ENCODE measurements at regions not wholly inside any gene's neighbourhood (a gene's known extent, or its start where the extent isn't known, plus 50 kb on each side); places are given as distances from the start of the nearest gene placed in this dataset.

GRCh38 chr2:20130160-20130560 lies 78.7 kb upstream of the LAPTM4A start:
- no peaks in the 10 kb centered on the region for H3K36me3 ChIP-seq (ENCODE audit: control insufficient read depth, insufficient read depth, low read length)
- H3K27me3 ChIP-seq (ENCODE audit: control insufficient read depth, insufficient read depth, low read length): no peaks in the 10 kb centered on the region
- H3K4me1 ChIP-seq (ENCODE audit: control insufficient read depth, insufficient read depth, low read length): peaks cover 3% of the 10 kb centered on the region; the same call in 1 of the 2 replicates
- no peak overlapping the region for H3K27ac ChIP-seq (ENCODE audit: low read depth, low read length)
- H3K4me3 ChIP-seq (ENCODE audit: low read depth, low read length): no peak overlapping the region
- H3K9me3 ChIP-seq (ENCODE audit: control insufficient read depth, insufficient read depth, low read depth, low read length): no peaks in the 10 kb centered on the region
- H3K9ac ChIP-seq (ENCODE audit: low read length): no peak overlapping the region

- no peak overlapping the region for H3K4me3 ChIP-seq (ENCODE audit: low read depth, low read length)
- H3K27me3 ChIP-seq (ENCODE audit: control insufficient read depth, insufficient read depth, low read length): no peaks in the 10 kb centered on the region
- no peak overlapping the region for H3K27ac ChIP-seq (ENCODE audit: low read depth, low read length)
- H3K36me3 ChIP-seq (ENCODE audit: control insufficient read depth, insufficient read depth, low read length): no peaks in the 10 kb centered on the region
- H3K4me1 ChIP-seq (ENCODE audit: control insufficient read depth, insufficient read depth, low read length): peaks cover 3% of the 10 kb centered on the region; the same call in 1 of the 2 replicates
- no peak overlapping the region for H3K9ac ChIP-seq (ENCODE audit: low read length)
- H3K9me3 ChIP-seq (ENCODE audit: control insufficient read depth, insufficient read depth, low read depth, low read length): no peaks in the 10 kb centered on the region
Measured at GRCh38 chr2:20129331-20130159, 78.1 kb upstream of the LAPTM4A start.

- Histone ChIP-seq H3K27me3 (ENCODE audit: control insufficient read depth, insufficient read depth, low read length) (no peaks in the 10 kb centered on the region), H3K4me1 (ENCODE audit: control insufficient read depth, insufficient read depth, low read length) (peaks cover 3% of the 10 kb centered on the region; the same call in 1 of the 2 replicates), H3K4me3 (ENCODE audit: low read depth, low read length) (no peak overlapping the region), H3K36me3 (ENCODE audit: control insufficient read depth, insufficient read depth, low read length) (no peaks in the 10 kb centered on the region), H3K9me3 (ENCODE audit: control insufficient read depth, insufficient read depth, low read depth, low read length) (no peaks in the 10 kb centered on the region), H3K27ac (ENCODE audit: low read depth, low read length) (no peak overlapping the region), H3K9ac (ENCODE audit: low read length) (no peak overlapping the region)
Measured at GRCh38 chr2:20128506-20129330, 77.3 kb upstream of the LAPTM4A start.

GRCh38 chr2:20126469-20126868 lies 75.0 kb upstream of the LAPTM4A start:
- H3K9ac ChIP-seq (ENCODE audit: low read length): no peak overlapping the region
- H3K9me3 ChIP-seq (ENCODE audit: control insufficient read depth, insufficient read depth, low read depth, low read length): no peaks in the 10 kb centered on the region
- no peak overlapping the region for H3K4me3 ChIP-seq (ENCODE audit: low read depth, low read length)
- no peaks in the 10 kb centered on the region for H3K27me3 ChIP-seq (ENCODE audit: control insufficient read depth, insufficient read depth, low read length)
- H3K4me1 ChIP-seq (ENCODE audit: control insufficient read depth, insufficient read depth, low read length): peaks cover 3% of the 10 kb centered on the region; the same call in 1 of the 2 replicates
- H3K36me3 ChIP-seq (ENCODE audit: control insufficient read depth, insufficient read depth, low read length): no peaks in the 10 kb centered on the region
- no peak overlapping the region for H3K27ac ChIP-seq (ENCODE audit: low read depth, low read length)

GRCh38 chr2:20126040-20126439 lies 74.6 kb upstream of the LAPTM4A start:
- H3K9ac ChIP-seq (ENCODE audit: low read length): no peak overlapping the region
- H3K27ac ChIP-seq (ENCODE audit: low read depth, low read length): no peak overlapping the region
- H3K36me3 ChIP-seq (ENCODE audit: control insufficient read depth, insufficient read depth, low read length): no peaks in the 10 kb centered on the region

GRCh38 chr2:20125616-20126015 lies 74.2 kb upstream of the LAPTM4A start:
- no peaks in the 10 kb centered on the region for H3K36me3 ChIP-seq (ENCODE audit: control insufficient read depth, insufficient read depth, low read length)
- H3K27me3 ChIP-seq (ENCODE audit: control insufficient read depth, insufficient read depth, low read length): no peaks in the 10 kb centered on the region
- no peaks in the 10 kb centered on the region for H3K9me3 ChIP-seq (ENCODE audit: control insufficient read depth, insufficient read depth, low read depth, low read length)
- H3K4me1 ChIP-seq (ENCODE audit: control insufficient read depth, insufficient read depth, low read length): no peaks in the 10 kb centered on the region
- no peak overlapping the region for H3K9ac ChIP-seq (ENCODE audit: low read length)
- no peak overlapping the region for H3K4me3 ChIP-seq (ENCODE audit: low read depth, low read length)
- H3K27ac ChIP-seq (ENCODE audit: low read depth, low read length): no peak overlapping the region

More at GRCh38 chr2:20126040-20126439, 74.6 kb upstream of the LAPTM4A start:
- Histone ChIP-seq H3K9me3 (ENCODE audit: control insufficient read depth, insufficient read depth, low read depth, low read length) (no peaks in the 10 kb centered on the region), H3K27me3 (ENCODE audit: control insufficient read depth, insufficient read depth, low read length) (no peaks in the 10 kb centered on the region), H3K4me3 (ENCODE audit: low read depth, low read length) (no peak overlapping the region), H3K4me1 (ENCODE audit: control insufficient read depth, insufficient read depth, low read length) (peaks cover 1% of the 10 kb centered on the region; the same call in 1 of the 2 replicates)

GRCh38 chr2:20125164-20125563 lies 73.7 kb upstream of the LAPTM4A start:
- Histone ChIP-seq H3K27ac (ENCODE audit: low read depth, low read length) (no peak overlapping the region), H3K27me3 (ENCODE audit: control insufficient read depth, insufficient read depth, low read length) (no peaks in the 10 kb centered on the region), H3K9ac (ENCODE audit: low read length) (no peak overlapping the region), H3K4me3 (ENCODE audit: low read depth, low read length) (no peak overlapping the region), H3K9me3 (ENCODE audit: control insufficient read depth, insufficient read depth, low read depth, low read length) (no peaks in the 10 kb centered on the region), H3K36me3 (ENCODE audit: control insufficient read depth, insufficient read depth, low read length) (no peaks in the 10 kb centered on the region), H3K4me1 (ENCODE audit: control insufficient read depth, insufficient read depth, low read length) (no peaks in the 10 kb centered on the region)

- Histone ChIP-seq H3K36me3 (ENCODE audit: control insufficient read depth, insufficient read depth, low read length) (no peaks in the 10 kb centered on the region), H3K4me1 (ENCODE audit: control insufficient read depth, insufficient read depth, low read length) (no peaks in the 10 kb centered on the region), H3K9ac (ENCODE audit: low read length) (no peak overlapping the region), H3K9me3 (ENCODE audit: control insufficient read depth, insufficient read depth, low read depth, low read length) (no peaks in the 10 kb centered on the region), H3K4me3 (ENCODE audit: low read depth, low read length) (no peak overlapping the region), H3K27ac (ENCODE audit: low read depth, low read length) (no peak overlapping the region), H3K27me3 (ENCODE audit: control insufficient read depth, insufficient read depth, low read length) (no peaks in the 10 kb centered on the region)
Measured at GRCh38 chr2:20123871-20124594, 72.6 kb upstream of the LAPTM4A start.

- Histone ChIP-seq H3K27ac (ENCODE audit: low read depth, low read length) (no peak overlapping the region), H3K9me3 (ENCODE audit: control insufficient read depth, insufficient read depth, low read depth, low read length) (no peaks in the 10 kb centered on the region), H3K4me1 (ENCODE audit: control insufficient read depth, insufficient read depth, low read length) (no peaks in the 10 kb centered on the region), H3K4me3 (ENCODE audit: low read depth, low read length) (no peak overlapping the region), H3K27me3 (ENCODE audit: control insufficient read depth, insufficient read depth, low read length) (no peaks in the 10 kb centered on the region), H3K9ac (ENCODE audit: low read length) (no peak overlapping the region), H3K36me3 (ENCODE audit: control insufficient read depth, insufficient read depth, low read length) (no peaks in the 10 kb centered on the region)
Measured at GRCh38 chr2:20122864-20123263, 71.4 kb upstream of the LAPTM4A start.

GRCh38 chr2:20120569-20121416 lies 69.4 kb upstream of the LAPTM4A start:
- H3K27me3 ChIP-seq (ENCODE audit: control insufficient read depth, insufficient read depth, low read length): no peaks in the 10 kb centered on the region
- no peaks in the 10 kb centered on the region for H3K9me3 ChIP-seq (ENCODE audit: control insufficient read depth, insufficient read depth, low read depth, low read length)
- no peak overlapping the region for H3K4me3 ChIP-seq (ENCODE audit: low read depth, low read length)
- no peak overlapping the region for H3K9ac ChIP-seq (ENCODE audit: low read length)
- H3K27ac ChIP-seq (ENCODE audit: low read depth, low read length): no peak overlapping the region
- H3K36me3 ChIP-seq (ENCODE audit: control insufficient read depth, insufficient read depth, low read length): no peaks in the 10 kb centered on the region
- peaks cover under 1% of the 10 kb centered on the region; the same call in 1 of the 2 replicates for H3K4me1 ChIP-seq (ENCODE audit: control insufficient read depth, insufficient read depth, low read length)

Data from HUES6 (cell line).